ENCODE measurements at regions not wholly inside any gene's neighbourhood (a gene's known extent, or its start where the extent isn't known, plus 50 kb on each side); places are given as distances from the start of the nearest gene placed in this dataset.

- TF ChIP-seq CTCF (IDR thresholded peaks at IDR 0.05) (peak in 4 of 5 experiments; percentile 20 to 40 (median 29)), POLR2AphosphoS5 (IDR thresholded peaks at IDR 0.05) (no peak), POLR2A (IDR thresholded peaks at IDR 0.05) (no peak)
These were observed 414.0 kb downstream of the PRDM2 start for GRCh38 chr1:14113841-14114567.
